ENCODE measurements at regions not wholly inside any gene's neighbourhood (a gene's known extent, or its start where the extent isn't known, plus 50 kb on each side); places are given as distances from the start of the nearest gene placed in this dataset.

- TF ChIP-seq CTCF (optimal IDR thresholded peaks at IDR 0.05 in 1 of 3, IDR thresholded peaks at IDR 0.05 in 1 of 3, conservative IDR thresholded peaks at IDR 0.05 in 1 of 3; ENCODE audit: extremely low read depth in 1 of 3, insufficient read depth in 2 of 3, low read length in 3 of 3) (no peak), EZH2 (IDR thresholded peaks at IDR 0.05; ENCODE audit: low read length) (no peak)
- Histone ChIP-seq H3K9ac (ENCODE audit: control insufficient read depth, extremely low read depth, insufficient read depth, low read length) (no peak overlapping the region), H3K79me2 (ENCODE audit: control insufficient read depth, insufficient read depth, low read length) (no peaks in the 10 kb centered on the region), H3K4me1 (ENCODE audit: control insufficient read depth, extremely low read depth, insufficient read depth, low read length) (no peaks in the 10 kb centered on the region), H3K4me2 (ENCODE audit: control insufficient read depth, extremely low read depth, insufficient read depth, low read depth, low read length) (no peak overlapping the region), H3K27me3 (ENCODE audit: control insufficient read depth, extremely low read depth, insufficient read depth, low read length) (no peaks in the 10 kb centered on the region), H3K9me1 (ENCODE audit: control insufficient read depth, extremely low read depth, insufficient read depth, low read length) (no peaks in the 10 kb centered on the region), H4K20me1 (ENCODE audit: control insufficient read depth, extremely low read depth, insufficient read depth, low read length) (no peaks in the 10 kb centered on the region), H3K9me3 (ENCODE audit: control insufficient read depth, low read depth, low read length) (no peaks in the 10 kb centered on the region), H2AFZ (ENCODE audit: control insufficient read depth, low read length) (no peak overlapping the region), H3K27ac (ENCODE audit: control insufficient read depth, insufficient read depth, low read length) (no peak overlapping the region), H3K4me3 (ENCODE audit: control insufficient read depth in 2 of 3, extremely low read depth in 1 of 3, insufficient read depth in 2 of 3, low read depth in 1 of 3, low read length in 3 of 3) (no peak overlapping the region), H3K36me3 (ENCODE audit: control insufficient read depth in 2 of 2, extremely low read depth in 1 of 2, insufficient read depth in 2 of 2, low read length in 2 of 2) (no peaks in the 10 kb centered on the region)
- DNase-seq (ENCODE audit: low read depth, low spot score) (no peak), FAIRE-seq (no peak)
- dilution Hi-C loops (cut with MboI; ENCODE audit: extremely low pct_ligation_motif_present, low sequenced_read_pairs), result no loop called here
Observed at GRCh38 chr12:14247166-14247565, 118.3 kb upstream of the ATF7IP start.

- DNase-seq (ENCODE audit: low read depth, low spot score) (no peak), FAIRE-seq (no peak)
- no peak overlapping the region for H3K9ac ChIP-seq (ENCODE audit: control insufficient read depth, extremely low read depth, insufficient read depth, low read length)
- TF ChIP-seq CTCF (optimal IDR thresholded peaks at IDR 0.05 in 1 of 3, IDR thresholded peaks at IDR 0.05 in 1 of 3, conservative IDR thresholded peaks at IDR 0.05 in 1 of 3; ENCODE audit: extremely low read depth in 1 of 3, insufficient read depth in 2 of 3, low read length in 3 of 3) (no peak), EZH2 (IDR thresholded peaks at IDR 0.05; ENCODE audit: low read length) (no peak)
- no peak overlapping the region for H2AFZ ChIP-seq (ENCODE audit: control insufficient read depth, low read length)
- no peaks in the 10 kb centered on the region for H4K20me1 ChIP-seq (ENCODE audit: control insufficient read depth, extremely low read depth, insufficient read depth, low read length)
- H3K4me3 ChIP-seq (ENCODE audit: control insufficient read depth in 2 of 3, extremely low read depth in 1 of 3, insufficient read depth in 2 of 3, low read depth in 1 of 3, low read length in 3 of 3), result no peak overlapping the region
- no peak overlapping the region for H3K27ac ChIP-seq (ENCODE audit: control insufficient read depth, insufficient read depth, low read length)
- no peaks in the 10 kb centered on the region for H3K9me1 ChIP-seq (ENCODE audit: control insufficient read depth, extremely low read depth, insufficient read depth, low read length)
- H3K4me1 ChIP-seq (ENCODE audit: control insufficient read depth, extremely low read depth, insufficient read depth, low read length), result no peaks in the 10 kb centered on the region
- H3K4me2 ChIP-seq (ENCODE audit: control insufficient read depth, extremely low read depth, insufficient read depth, low read depth, low read length), result no peak overlapping the region
- no peaks in the 10 kb centered on the region for H3K27me3 ChIP-seq (ENCODE audit: control insufficient read depth, extremely low read depth, insufficient read depth, low read length)
- H3K79me2 ChIP-seq (ENCODE audit: control insufficient read depth, insufficient read depth, low read length), result no peaks in the 10 kb centered on the region
- H3K36me3 ChIP-seq (ENCODE audit: control insufficient read depth in 2 of 2, extremely low read depth in 1 of 2, insufficient read depth in 2 of 2, low read length in 2 of 2), result no peaks in the 10 kb centered on the region
- dilution Hi-C loops (cut with MboI; ENCODE audit: extremely low pct_ligation_motif_present, low sequenced_read_pairs), result no loop called here
- no peaks in the 10 kb centered on the region for H3K9me3 ChIP-seq (ENCODE audit: control insufficient read depth, low read depth, low read length)
Observed at GRCh38 chr12:14249368-14249767, 116.1 kb upstream of the ATF7IP start.
